Activated CD4-positive, alpha-beta memory T cell treated with anti-CD3 and anti-CD28 coated beads, Interleukin-2, amount 10 ng/mL, durations not matched to agents 7 days and 5 days (primary cell): ENCODE measurements at regions not wholly inside any gene's neighbourhood (a gene's known extent, or its start where the extent isn't known, plus 50 kb on each side); places are given as distances from the start of the nearest gene placed in this dataset.

Experiments
- CTCF ChIA-PET: fragments of 350-600 bp; sonication (Branson Sonifier 250); formaldehyde crosslinking; loops from one replicate; lab custom pipeline; 2021; ENCODE audit warnings: antibody characterized with exemption, inconsistent platforms; lab: Charles Lee
- POLR2A ChIA-PET: fragments of 350-600 bp; sonication (Branson Sonifier 250); formaldehyde crosslinking; loops from one replicate; lab custom pipeline; 2021; ENCODE audit warnings: antibody characterized with exemption; lab: Charles Lee
- DNase-seq: peaks from one replicate; pipeline ENCODE4 v3.0.0-alpha.2; 2020
- H3K27ac Mint-ChIP-seq: one replicate; pipeline ENCODE4 v1.8.0; 2021; ENCODE audit warnings: mild to moderate bottlenecking, mixed read lengths
- H3K27me3 Mint-ChIP-seq: one replicate; pipeline ENCODE4 v1.8.0; 2021; ENCODE audit warnings: mixed read lengths
- H3K36me3 Mint-ChIP-seq: one replicate; pipeline ENCODE4 v1.8.0; 2021; ENCODE audit warnings: low read depth, mixed read lengths
- H3K4me1 Mint-ChIP-seq: one replicate; pipeline ENCODE4 v1.8.0; 2021; ENCODE audit warnings: mixed read lengths
- H3K4me3 Mint-ChIP-seq: one replicate; pipeline ENCODE4 v1.8.0; 2021; ENCODE audit warnings: mild to moderate bottlenecking, mixed read lengths
- H3K9me3 Mint-ChIP-seq: one replicate; pipeline ENCODE4 v1.8.0; 2021; ENCODE audit warnings: mixed read lengths

DNA sequence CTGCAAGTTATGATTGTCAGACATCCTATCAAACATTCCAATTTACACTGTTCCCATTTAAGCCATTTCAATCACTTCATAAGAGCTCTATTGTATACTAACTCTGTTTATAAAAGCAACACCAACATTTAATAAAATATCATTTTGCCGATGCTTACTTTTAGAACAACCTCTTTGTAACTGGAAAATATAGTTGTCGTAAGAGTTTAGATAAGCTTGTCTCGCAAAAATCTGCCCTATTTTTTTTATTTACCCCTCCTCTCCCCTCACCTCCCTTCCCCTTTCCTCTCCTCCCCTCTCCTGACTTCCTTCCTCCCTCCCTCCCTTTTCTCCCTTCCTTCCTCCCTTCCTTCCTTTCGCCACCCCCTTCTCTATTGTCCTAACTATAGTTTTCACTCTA, 105.7 kb upstream of the PEX5L start:
- H3K27me3 Mint-ChIP-seq = no peaks in the 10 kb centered on the region
- no peak for DNase-seq
- CTCF ChIA-PET = interaction anchor here (0.6 kb wide), 1 partner anchor 213 kb away, joined by 3 read pairs; no protein-coding TSS in a partner anchor
- H3K27ac Mint-ChIP-seq = no peak overlapping the region
- H3K4me1 Mint-ChIP-seq = no peaks in the 10 kb centered on the region
- no peak overlapping the region for H3K4me3 Mint-ChIP-seq
- no peaks in the 10 kb centered on the region for H3K36me3 Mint-ChIP-seq
- peaks cover 2% of the 10 kb centered on the region for H3K9me3 Mint-ChIP-seq
- POLR2A ChIA-PET = no interaction called here

GRCh38 chr3:180161770-180162169, 125.0 kb upstream of the PEX5L start:
- no peaks in the 10 kb centered on the region for H3K27me3 Mint-ChIP-seq
- no peak overlapping the region for H3K4me3 Mint-ChIP-seq
- H3K27ac Mint-ChIP-seq = no peak overlapping the region
- ChIA-PET POLR2A (no interaction called here), CTCF (no interaction called here)
- no peaks in the 10 kb centered on the region for H3K9me3 Mint-ChIP-seq
- H3K36me3 Mint-ChIP-seq = no peaks in the 10 kb centered on the region
- H3K4me1 Mint-ChIP-seq = no peaks in the 10 kb centered on the region
- DNase-seq = no peak

GRCh38 chr3:180175572-180175971, 138.8 kb upstream of the PEX5L start:
- POLR2A ChIA-PET = no interaction called here
- Mint-ChIP-seq H3K36me3 (no peaks in the 10 kb centered on the region), H3K27me3 (no peaks in the 10 kb centered on the region), H3K9me3 (no peaks in the 10 kb centered on the region), H3K4me3 (no peak overlapping the region), H3K4me1 (no peaks in the 10 kb centered on the region), H3K27ac (no peak overlapping the region)
- no peak for DNase-seq
- CTCF ChIA-PET = no interaction called here

DNA sequence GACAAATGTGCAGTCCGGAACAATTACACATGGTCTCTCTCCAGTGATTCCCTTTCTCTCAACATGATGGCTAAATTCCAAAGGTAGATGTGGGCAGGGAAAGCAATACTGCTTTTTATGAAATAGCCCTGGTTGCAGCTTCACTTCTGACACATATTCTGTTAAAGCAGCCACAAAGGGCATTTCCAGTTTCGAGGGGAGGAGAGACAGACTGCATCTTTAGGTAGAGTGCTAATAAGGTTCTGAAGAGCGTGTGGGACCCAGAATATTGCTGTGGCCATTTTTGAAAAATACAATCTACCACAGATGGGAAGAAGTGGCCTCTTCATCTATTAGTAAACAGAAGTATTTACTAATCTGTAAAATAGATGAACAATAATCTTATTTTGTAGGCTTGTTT, 139.3 kb upstream of the PEX5L start:
- Mint-ChIP-seq H3K36me3 (no peaks in the 10 kb centered on the region), H3K9me3 (no peaks in the 10 kb centered on the region), H3K4me3 (no peak overlapping the region), H3K27ac (no peak overlapping the region), H3K4me1 (no peaks in the 10 kb centered on the region), H3K27me3 (no peaks in the 10 kb centered on the region)
- no peak for DNase-seq
- POLR2A ChIA-PET = no interaction called here
- CTCF ChIA-PET = no interaction called here

DNA sequence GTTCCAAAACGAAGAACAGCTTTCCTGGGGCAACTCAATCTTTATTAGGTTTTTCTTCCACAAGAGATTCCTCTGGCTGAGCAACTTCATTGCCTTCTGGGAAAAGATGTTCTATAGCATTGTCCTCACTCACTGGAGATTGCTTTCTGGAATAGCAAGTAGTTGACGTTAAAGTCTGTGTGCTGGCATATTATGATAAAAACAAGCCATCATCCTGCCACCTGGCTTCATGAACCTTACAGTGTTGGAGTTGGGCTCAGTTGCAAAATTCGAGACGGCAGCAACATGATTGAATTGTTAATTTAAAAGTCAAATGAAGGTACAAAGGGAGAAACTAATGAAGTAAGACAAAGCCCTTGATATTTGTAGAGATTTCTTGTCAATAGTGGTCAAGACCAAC, 140.5 kb upstream of the PEX5L start:
- POLR2A ChIA-PET = no interaction called here
- H3K4me1 Mint-ChIP-seq = no peaks in the 10 kb centered on the region
- H3K27ac Mint-ChIP-seq = no peak overlapping the region
- H3K4me3 Mint-ChIP-seq = no peak overlapping the region
- H3K27me3 Mint-ChIP-seq = no peaks in the 10 kb centered on the region
- no peak for DNase-seq
- CTCF ChIA-PET = no interaction called here
- no peaks in the 10 kb centered on the region for H3K9me3 Mint-ChIP-seq
- H3K36me3 Mint-ChIP-seq = no peaks in the 10 kb centered on the region

GRCh38 chr3:180179562-180179961, 142.8 kb upstream of the PEX5L start:
- no peak overlapping the region for H3K4me3 Mint-ChIP-seq
- no peaks in the 10 kb centered on the region for H3K36me3 Mint-ChIP-seq
- H3K27ac Mint-ChIP-seq = no peak overlapping the region
- no peaks in the 10 kb centered on the region for H3K27me3 Mint-ChIP-seq
- POLR2A ChIA-PET = no interaction called here
- no peaks in the 10 kb centered on the region for H3K9me3 Mint-ChIP-seq
- H3K4me1 Mint-ChIP-seq = no peaks in the 10 kb centered on the region
- CTCF ChIA-PET = no interaction called here
- no peak for DNase-seq

- DNase-seq = no peak
- ChIA-PET CTCF (no interaction called here), POLR2A (no interaction called here)
- no peak overlapping the region for H3K4me3 Mint-ChIP-seq
- no peak overlapping the region for H3K27ac Mint-ChIP-seq
- H3K36me3 Mint-ChIP-seq = no peaks in the 10 kb centered on the region
- no peaks in the 10 kb centered on the region for H3K27me3 Mint-ChIP-seq
- H3K9me3 Mint-ChIP-seq = no peaks in the 10 kb centered on the region
- no peaks in the 10 kb centered on the region for H3K4me1 Mint-ChIP-seq
Observed at GRCh38 chr3:180180795-180181194, 144.1 kb upstream of the PEX5L start.

DNA sequence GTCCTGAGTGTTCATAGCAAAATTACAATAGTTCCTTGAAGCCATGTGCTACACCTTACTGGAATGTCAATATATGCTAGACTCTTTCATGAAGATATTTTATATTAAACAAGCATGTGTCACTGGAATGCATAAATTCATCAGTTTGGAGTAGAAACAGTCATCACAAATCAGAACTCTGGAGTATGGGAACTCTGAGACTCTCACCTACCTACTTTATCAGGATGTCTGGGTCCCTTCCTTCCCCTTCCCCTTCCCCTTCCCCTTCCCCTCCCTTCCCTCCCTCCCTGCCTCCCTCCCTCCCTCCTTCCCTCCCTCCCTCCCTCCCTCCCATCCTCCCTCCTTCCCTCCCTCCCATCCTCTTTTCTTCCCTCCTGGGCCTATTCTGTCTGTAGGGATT, 144.7 kb upstream of the PEX5L start:
- ChIA-PET POLR2A (no interaction called here), CTCF (no interaction called here)
- no peak for DNase-seq
- no peaks in the 10 kb centered on the region for H3K4me1 Mint-ChIP-seq
- no peak overlapping the region for H3K27ac Mint-ChIP-seq
- no peaks in the 10 kb centered on the region for H3K36me3 Mint-ChIP-seq
- no peaks in the 10 kb centered on the region for H3K9me3 Mint-ChIP-seq
- no peak overlapping the region for H3K4me3 Mint-ChIP-seq
- H3K27me3 Mint-ChIP-seq = no peaks in the 10 kb centered on the region

- H3K36me3 Mint-ChIP-seq = no peaks in the 10 kb centered on the region
- no peaks in the 10 kb centered on the region for H3K4me1 Mint-ChIP-seq
- no peak for DNase-seq
- POLR2A ChIA-PET = no interaction called here
- H3K27me3 Mint-ChIP-seq = no peaks in the 10 kb centered on the region
- no peak overlapping the region for H3K4me3 Mint-ChIP-seq
- no peaks in the 10 kb centered on the region for H3K9me3 Mint-ChIP-seq
- CTCF ChIA-PET = no interaction called here
- no peak overlapping the region for H3K27ac Mint-ChIP-seq
Observed at GRCh38 chr3:180183346-180183745, 146.6 kb upstream of the PEX5L start.

- no peak overlapping the region for H3K4me3 Mint-ChIP-seq
- H3K9me3 Mint-ChIP-seq = no peaks in the 10 kb centered on the region
- POLR2A ChIA-PET = no interaction called here
- no peaks in the 10 kb centered on the region for H3K4me1 Mint-ChIP-seq
- H3K36me3 Mint-ChIP-seq = no peaks in the 10 kb centered on the region
- CTCF ChIA-PET = no interaction called here
- DNase-seq = no peak
- no peak overlapping the region for H3K27ac Mint-ChIP-seq
- H3K27me3 Mint-ChIP-seq = no peaks in the 10 kb centered on the region
Observed at GRCh38 chr3:180184816-180185215, 148.1 kb upstream of the PEX5L start.

- H3K4me1 Mint-ChIP-seq = no peaks in the 10 kb centered on the region
- no peaks in the 10 kb centered on the region for H3K36me3 Mint-ChIP-seq
- POLR2A ChIA-PET = no interaction called here
Observed at GRCh38 chr3:180185650-180186049, 148.9 kb upstream of the PEX5L start.

DNA sequence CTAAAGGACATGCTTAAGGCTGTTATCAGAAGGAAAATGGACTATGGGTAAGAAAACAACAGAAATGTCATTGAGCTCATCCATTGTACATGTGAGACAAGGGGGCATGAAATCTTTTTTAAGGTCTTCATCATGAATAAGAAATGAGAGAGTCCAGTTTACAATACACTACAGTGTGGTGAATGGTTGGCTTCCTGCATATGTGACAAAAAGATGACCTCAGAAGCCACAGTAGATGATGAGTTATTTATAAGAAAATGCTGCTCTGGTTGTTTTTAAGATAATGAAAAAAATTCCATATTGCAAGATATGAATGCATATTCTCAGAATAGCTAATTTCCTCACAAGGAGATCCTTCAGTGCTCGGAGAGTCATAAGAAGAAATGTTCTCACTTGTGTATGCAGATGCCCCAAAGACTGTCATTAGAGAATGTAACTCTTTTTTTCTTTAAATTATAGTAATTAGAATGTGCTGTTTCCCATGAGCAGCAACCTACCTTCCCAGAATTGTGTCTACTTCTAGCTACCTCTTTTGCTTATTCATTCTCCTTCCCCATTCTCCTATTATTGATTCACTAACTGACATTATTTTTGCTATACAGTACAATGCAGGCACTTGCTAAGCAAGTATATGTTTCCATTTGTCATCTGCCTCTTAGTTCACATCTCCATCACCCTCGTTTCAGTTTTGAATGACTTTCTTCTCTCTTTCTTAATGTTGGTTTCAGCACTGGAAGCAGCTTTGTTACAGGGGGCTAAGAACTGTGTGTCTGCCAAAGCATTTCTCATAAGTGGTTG, 152.0 kb upstream of the PEX5L start:
- no peak for DNase-seq
- H3K36me3 Mint-ChIP-seq = no peaks in the 10 kb centered on the region
- ChIA-PET CTCF (interaction anchor here (0.5 kb wide), 2 partner anchors 772 to 1552 kb away, joined by 4 read pairs; no protein-coding TSS in a partner anchor), POLR2A (no interaction called here)
- no peaks in the 10 kb centered on the region for H3K9me3 Mint-ChIP-seq
- H3K27me3 Mint-ChIP-seq = no peaks in the 10 kb centered on the region
- no peak overlapping the region for H3K4me3 Mint-ChIP-seq
- H3K27ac Mint-ChIP-seq = no peak overlapping the region
- H3K4me1 Mint-ChIP-seq = no peaks in the 10 kb centered on the region

More at GRCh38 chr3:180185650-180186049, 148.9 kb upstream of the PEX5L start:
- Mint-ChIP-seq H3K27me3 (no peaks in the 10 kb centered on the region), H3K9me3 (no peaks in the 10 kb centered on the region), H3K27ac (no peak overlapping the region), H3K4me3 (no peak overlapping the region)
- no peak for DNase-seq
- CTCF ChIA-PET = no interaction called here

DNA sequence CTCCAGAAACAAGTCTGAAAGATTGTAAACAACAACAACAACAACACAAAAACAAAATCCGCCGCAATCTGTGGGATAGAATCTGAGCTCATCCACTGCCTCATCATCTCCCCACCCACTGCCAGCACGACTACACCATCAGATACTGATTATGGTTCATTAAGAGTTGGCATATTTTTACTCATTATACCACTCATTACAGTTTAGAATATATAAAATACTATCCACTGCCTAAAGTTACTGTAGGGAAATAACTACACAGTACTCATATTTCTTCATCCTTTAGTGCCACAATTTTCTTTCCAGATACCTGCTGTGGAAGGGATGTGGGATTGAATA, 152.5 kb upstream of the PEX5L start:
- DNase-seq = no peak
- ChIA-PET POLR2A (no interaction called here), CTCF (interaction anchor here (0.5 to 0.9 kb wide), 2 partner anchors 260 to 772 kb away, joined by 3 to 4 read pairs; no protein-coding TSS in a partner anchor)
- Mint-ChIP-seq H3K4me1 (no peaks in the 10 kb centered on the region), H3K36me3 (no peaks in the 10 kb centered on the region), H3K9me3 (no peaks in the 10 kb centered on the region), H3K27me3 (no peaks in the 10 kb centered on the region), H3K27ac (no peak overlapping the region), H3K4me3 (no peak overlapping the region)

GRCh38 chr3:180196658-180197057, 159.9 kb upstream of the PEX5L start:
- no peak for DNase-seq
- H3K36me3 Mint-ChIP-seq = no peaks in the 10 kb centered on the region
- H3K4me1 Mint-ChIP-seq = no peaks in the 10 kb centered on the region
- H3K27ac Mint-ChIP-seq = no peak overlapping the region
- peaks cover 3% of the 10 kb centered on the region for H3K9me3 Mint-ChIP-seq
- CTCF ChIA-PET = interaction anchor here (0.7 kb wide), 2 partner anchors 22 to 321 kb away, joined by 3 to 4 read pairs; no protein-coding TSS in a partner anchor
- POLR2A ChIA-PET = no interaction called here
- no peak overlapping the region for H3K4me3 Mint-ChIP-seq
- H3K27me3 Mint-ChIP-seq = no peaks in the 10 kb centered on the region
